RWPE1 (cell line): ENCODE measurements at regions not wholly inside any gene's neighbourhood (a gene's known extent, or its start where the extent isn't known, plus 50 kb on each side); places are given as distances from the start of the nearest gene placed in this dataset.
"Not testable (repeated sequence)": the region's sequence is repeated elsewhere in the genome, so short reads cannot be mapped to it uniquely, and the experiment has no call there.

Experiments
- CTCF ChIA-PET: fragments of 350-600 bp; sonication (Branson Sonifier 250); formaldehyde crosslinking; extraction: SDS; loops from one replicate; lab custom pipeline; 2021; lab: Yijun Ruan, JAX
- POLR2A ChIA-PET: fragments of 400-600 bp; formaldehyde crosslinking; extraction: SDS; loops from one replicate; lab custom pipeline; 2020; ENCODE audit warnings: antibody characterized with exemption; ENCODE audit not compliant: low non-redundant PET; lab: Yijun Ruan, JAX
- DNase-seq: peaks from one replicate; pipeline ENCODE4 v3.0.0; 2012; ENCODE audit warnings: low spot score
- H3K27ac ChIP-seq: fragments of 450-650 bp; 2 replicates; pipeline ENCODE4 v1.5.1; 2017
- TF ChIP-seq, protein P1 (sequence below): fragments of 450-650 bp; conservative IDR thresholded peaks from 2 replicates; pipeline ENCODE4 v1.5.1; 2017; ENCODE audit warnings: low read depth, mild to moderate bottlenecking

DNA sequence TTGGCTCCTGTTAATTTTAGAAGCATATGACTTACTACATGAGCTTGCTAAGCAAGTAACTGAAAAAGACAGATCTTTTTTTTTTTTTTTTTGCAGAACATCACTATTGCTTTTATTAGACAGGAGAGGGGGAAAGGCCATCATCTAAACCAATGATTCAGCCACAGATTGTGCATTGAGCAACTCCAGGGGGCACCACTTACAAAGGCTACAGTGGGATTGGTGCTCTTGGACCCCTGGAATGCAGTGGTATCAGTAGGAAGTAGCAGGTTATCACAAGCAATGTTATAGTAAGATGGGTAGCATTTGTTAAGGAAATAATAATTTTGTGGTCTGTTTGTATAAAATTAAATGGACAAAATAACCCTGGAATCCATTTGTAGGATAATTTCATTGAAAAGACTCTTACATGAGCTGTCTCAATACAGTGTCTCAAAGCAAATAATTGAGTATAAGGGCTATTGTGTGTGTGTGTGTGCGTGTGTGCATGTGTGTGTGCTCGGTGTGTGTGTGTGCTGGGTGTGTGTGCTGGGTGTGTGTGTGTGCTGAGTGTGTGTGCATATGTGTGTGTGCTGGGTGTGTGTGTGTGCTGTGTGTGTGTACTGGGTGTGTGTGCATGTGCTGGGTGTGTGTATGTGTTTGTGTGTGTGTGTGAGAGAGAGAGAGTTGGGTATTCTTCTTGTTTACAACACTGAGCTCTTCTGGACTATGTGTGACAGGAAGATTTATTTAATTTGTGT, 296.3 kb downstream of the PCDH7 start:
- no peak for DNase-seq
- no peak overlapping the region for H3K27ac ChIP-seq
- POLR2A ChIA-PET = no interaction called here
- TF ChIP-seq, protein P1, sequence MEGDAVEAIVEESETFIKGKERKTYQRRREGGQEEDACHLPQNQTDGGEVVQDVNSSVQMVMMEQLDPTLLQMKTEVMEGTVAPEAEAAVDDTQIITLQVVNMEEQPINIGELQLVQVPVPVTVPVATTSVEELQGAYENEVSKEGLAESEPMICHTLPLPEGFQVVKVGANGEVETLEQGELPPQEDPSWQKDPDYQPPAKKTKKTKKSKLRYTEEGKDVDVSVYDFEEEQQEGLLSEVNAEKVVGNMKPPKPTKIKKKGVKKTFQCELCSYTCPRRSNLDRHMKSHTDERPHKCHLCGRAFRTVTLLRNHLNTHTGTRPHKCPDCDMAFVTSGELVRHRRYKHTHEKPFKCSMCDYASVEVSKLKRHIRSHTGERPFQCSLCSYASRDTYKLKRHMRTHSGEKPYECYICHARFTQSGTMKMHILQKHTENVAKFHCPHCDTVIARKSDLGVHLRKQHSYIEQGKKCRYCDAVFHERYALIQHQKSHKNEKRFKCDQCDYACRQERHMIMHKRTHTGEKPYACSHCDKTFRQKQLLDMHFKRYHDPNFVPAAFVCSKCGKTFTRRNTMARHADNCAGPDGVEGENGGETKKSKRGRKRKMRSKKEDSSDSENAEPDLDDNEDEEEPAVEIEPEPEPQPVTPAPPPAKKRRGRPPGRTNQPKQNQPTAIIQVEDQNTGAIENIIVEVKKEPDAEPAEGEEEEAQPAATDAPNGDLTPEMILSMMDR = no peak
- CTCF ChIA-PET = interaction anchor here (0.6 to 0.8 kb wide), 2 partner anchors 19 to 1522 kb away, joined by 3 to 4 read pairs; no protein-coding TSS in a partner anchor

DNA sequence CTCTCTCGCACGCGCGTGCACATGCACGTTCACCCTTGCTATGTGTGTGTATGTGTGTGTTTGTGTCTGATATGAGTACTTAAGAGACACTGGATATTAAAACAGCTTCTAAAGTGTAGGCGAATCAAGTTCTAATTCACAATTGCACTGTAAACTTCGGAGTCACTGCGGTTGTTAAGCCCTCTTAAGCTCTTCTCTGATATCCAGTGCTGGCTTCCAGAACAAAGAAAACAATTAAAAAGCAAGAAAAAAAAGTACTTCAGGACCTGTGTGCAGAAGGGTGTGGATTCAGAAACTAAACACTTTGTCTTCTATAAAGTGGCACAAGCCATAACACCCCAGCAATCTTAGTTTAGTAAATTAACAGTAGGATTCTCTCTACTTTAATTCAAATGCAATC, 300.2 kb downstream of the PCDH7 start:
- ChIA-PET POLR2A (no interaction called here), CTCF (no interaction called here)
- TF ChIP-seq, protein P1 = no peak
- DNase-seq = no peak
- no peak overlapping the region for H3K27ac ChIP-seq

DNA sequence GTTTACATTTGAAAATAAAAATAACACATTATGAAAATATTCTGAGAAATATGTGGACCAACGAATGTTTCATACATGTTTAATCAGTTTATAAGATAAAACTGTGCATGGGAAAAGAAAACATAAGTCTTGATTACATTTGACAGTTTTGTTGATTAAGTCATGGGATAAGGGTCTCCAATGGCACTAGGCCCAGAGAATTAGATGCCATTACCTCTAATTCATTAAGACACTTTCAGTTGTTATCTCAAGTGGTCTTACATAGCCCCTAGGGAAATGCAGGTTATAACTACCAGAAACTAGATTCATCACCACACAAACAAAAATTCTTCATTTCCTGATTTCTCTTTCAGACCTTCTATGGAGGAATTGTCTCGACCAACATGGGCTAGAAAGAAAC, 300.8 kb downstream of the PCDH7 start:
- ChIA-PET POLR2A (no interaction called here), CTCF (no interaction called here)
- TF ChIP-seq, protein P1 = no peak
- DNase-seq = no peak
- no peak overlapping the region for H3K27ac ChIP-seq

GRCh38 chr4:31022702-31023101, 302.5 kb downstream of the PCDH7 start:
- no peak overlapping the region for H3K27ac ChIP-seq
- no peak for DNase-seq
- TF ChIP-seq, protein P1 = no peak
- ChIA-PET CTCF (interaction anchor here (0.6 kb wide), 1 partner anchor 268 kb away, joined by 3 read pairs; no protein-coding TSS in a partner anchor), POLR2A (no interaction called here)

DNA sequence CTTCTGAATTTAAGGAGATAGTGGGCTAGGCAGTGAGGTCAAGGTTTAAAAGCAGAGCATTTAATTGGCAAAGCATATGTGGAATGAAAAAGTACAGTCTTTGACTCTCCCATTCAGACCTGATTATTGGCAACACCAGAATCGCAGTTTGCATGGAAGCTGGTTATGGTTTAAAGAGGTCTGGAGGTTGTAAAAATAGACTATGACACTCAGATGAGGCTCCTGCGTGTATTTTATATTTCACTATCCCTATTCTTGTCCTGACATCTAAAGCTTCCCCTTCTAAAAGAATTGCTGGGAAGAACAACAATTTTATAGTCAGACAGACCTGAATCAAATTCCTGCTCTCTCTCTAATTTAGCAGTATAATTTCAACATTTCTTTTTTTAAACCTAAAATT, 302.9 kb downstream of the PCDH7 start:
- ChIA-PET POLR2A (no interaction called here), CTCF (no interaction called here)
- DNase-seq = no peak
- TF ChIP-seq, protein P1 = no peak
- H3K27ac ChIP-seq = no peak overlapping the region

DNA sequence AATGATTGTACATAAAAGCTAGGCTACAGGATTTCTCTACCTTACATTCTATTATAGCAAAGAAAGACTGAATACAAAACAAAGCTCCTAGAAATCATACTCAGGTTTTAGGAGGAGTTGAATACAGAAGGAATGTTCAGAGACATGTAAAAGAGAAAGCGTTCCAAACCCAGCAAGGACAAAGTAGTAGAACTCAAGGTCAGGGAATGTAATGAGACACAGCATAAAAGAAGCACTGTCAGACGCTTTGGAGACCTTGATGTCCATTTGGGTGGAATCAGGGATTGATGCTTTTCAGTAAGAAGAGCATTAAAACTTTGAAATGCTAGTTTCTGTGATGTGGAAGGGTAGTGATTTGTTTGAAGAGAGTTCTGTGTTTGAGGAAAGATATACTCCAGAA, 303.6 kb downstream of the PCDH7 start:
- TF ChIP-seq, protein P1 = no peak
- H3K27ac ChIP-seq = no peak overlapping the region
- no peak for DNase-seq
- CTCF ChIA-PET = no interaction called here
- POLR2A ChIA-PET = no interaction called here

DNA sequence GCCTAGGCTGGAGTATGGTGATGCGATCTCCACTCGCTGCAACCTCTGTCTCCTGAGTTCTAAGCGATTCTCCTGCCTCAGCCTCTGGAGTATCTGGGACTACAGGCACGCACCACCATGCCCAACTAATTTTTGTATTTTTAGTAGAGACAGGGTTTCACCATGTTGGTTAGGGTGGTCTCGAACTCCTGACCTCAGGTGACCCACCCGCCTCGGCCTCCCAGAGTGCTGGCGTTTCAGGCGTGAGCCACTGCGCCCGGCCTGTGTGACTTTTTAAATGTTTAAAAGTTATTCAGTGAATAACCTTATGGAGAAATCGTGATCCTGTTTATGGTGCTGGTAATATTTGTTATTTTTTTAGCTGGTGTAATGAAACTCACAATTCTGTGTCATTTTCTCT, 304.6 kb downstream of the PCDH7 start:
- H3K27ac ChIP-seq, POLR2A ChIA-PET: not testable (repeated sequence)

More for the DNA sequence above, 304.6 kb downstream of the PCDH7 start:
- DNase-seq, CTCF ChIA-PET: not testable (repeated sequence)
